ENCODE measurements at regions not wholly inside any gene's neighbourhood (a gene's known extent, or its start where the extent isn't known, plus 50 kb on each side); places are given as distances from the start of the nearest gene placed in this dataset.
"Not testable (repeated sequence)": the region's sequence is repeated elsewhere in the genome, so short reads cannot be mapped to it uniquely, and the experiment has no call there.

GRCh38 chr3:33977227-33977626 lies 178.8 kb downstream of the PDCD6IP start:
- DNase-seq: no peak
- Histone ChIP-seq H3K36me3 (no peaks in the 10 kb centered on the region), H3K4me3 (ENCODE audit: low read depth, low read length) (no peak overlapping the region), H3K27me3 (ENCODE audit: insufficient read depth, low read depth, severe bottlenecking) (no peaks in the 10 kb centered on the region), H3K9me3 (ENCODE audit: severe bottlenecking) (no peaks in the 10 kb centered on the region), H3K27ac (no peak overlapping the region)
- no peak for TF ChIP-seq CTCF (IDR thresholded peaks at IDR 0.05; ENCODE audit: low read depth, low read length)

- Histone ChIP-seq H3K27ac (no peak overlapping the region), H3K9me3 (ENCODE audit: severe bottlenecking) (peaks cover 3% of the 10 kb centered on the region), H3K4me3 (ENCODE audit: low read depth, low read length) (no peak overlapping the region), H3K27me3 (ENCODE audit: insufficient read depth, low read depth, severe bottlenecking) (no peaks in the 10 kb centered on the region), H3K36me3 (no peaks in the 10 kb centered on the region)
- TF ChIP-seq CTCF (IDR thresholded peaks at IDR 0.05; ENCODE audit: low read depth, low read length): peak; percentile 69
- DNase-seq: no peak
These were observed 181.8 kb downstream of the PDCD6IP start for GRCh38 chr3:33980252-33980651.

- Histone ChIP-seq H3K27me3 (ENCODE audit: insufficient read depth, low read depth, severe bottlenecking) (no peaks in the 10 kb centered on the region), H3K27ac (no peak overlapping the region), H3K36me3 (no peaks in the 10 kb centered on the region), H3K4me3 (ENCODE audit: low read depth, low read length) (no peak overlapping the region), H3K9me3 (ENCODE audit: severe bottlenecking) (peaks cover 6% of the 10 kb centered on the region)
- no peak for TF ChIP-seq CTCF (IDR thresholded peaks at IDR 0.05; ENCODE audit: low read depth, low read length)
- no peak for DNase-seq
These were observed 183.9 kb downstream of the PDCD6IP start for GRCh38 chr3:33982269-33982798.

GRCh38 chr3:33982949-33983348 lies 184.5 kb downstream of the PDCD6IP start:
- H3K27ac ChIP-seq; H3K9me3 ChIP-seq (ENCODE audit: severe bottlenecking); H3K27me3 ChIP-seq (ENCODE audit: insufficient read depth, low read depth, severe bottlenecking); H3K36me3 ChIP-seq; DNase-seq; H3K4me3 ChIP-seq (ENCODE audit: low read depth, low read length): not testable (repeated sequence)

GRCh38 chr3:33989229-33989628 lies 190.8 kb downstream of the PDCD6IP start:
- peak overlapping the region; percentile 37; the same call in 1 of the 2 replicates for H3K27ac ChIP-seq

GRCh38 chr3:33991673-33992072 lies 193.2 kb downstream of the PDCD6IP start:
- no peak for TF ChIP-seq CTCF (IDR thresholded peaks at IDR 0.05; ENCODE audit: low read depth, low read length)
- no peak for DNase-seq
- no peaks in the 10 kb centered on the region for H3K27me3 ChIP-seq (ENCODE audit: insufficient read depth, low read depth, severe bottlenecking)
- no peak overlapping the region for H3K27ac ChIP-seq
- H3K36me3 ChIP-seq: no peaks in the 10 kb centered on the region
- peaks cover 40% of the 10 kb centered on the region for H3K9me3 ChIP-seq (ENCODE audit: severe bottlenecking)
- H3K4me3 ChIP-seq (ENCODE audit: low read depth, low read length): no peak overlapping the region

More at GRCh38 chr3:33989229-33989628, 190.8 kb downstream of the PDCD6IP start:
- H3K9me3 ChIP-seq (ENCODE audit: severe bottlenecking): peaks cover 33% of the 10 kb centered on the region
- H3K36me3 ChIP-seq: no peaks in the 10 kb centered on the region
- no peak for TF ChIP-seq CTCF (IDR thresholded peaks at IDR 0.05; ENCODE audit: low read depth, low read length)
- DNase-seq: peak; percentile 77
- no peak overlapping the region for H3K4me3 ChIP-seq (ENCODE audit: low read depth, low read length)
- no peaks in the 10 kb centered on the region for H3K27me3 ChIP-seq (ENCODE audit: insufficient read depth, low read depth, severe bottlenecking)

Measured in WERI-Rb-1 (cell line).